Panc1 (cell line): ENCODE measurements at regions not wholly inside any gene's neighbourhood (a gene's known extent, or its start where the extent isn't known, plus 50 kb on each side); places are given as distances from the start of the nearest gene placed in this dataset.

ENCODE experiments used
- ATAC-seq: fragments of 200-7000 bp; cut with Tn5 transposase; 2 replicates; pipeline ENCODE4 v1.9.1; 2020; ENCODE audit warnings: mild to moderate bottlenecking, moderate library complexity
- BruUV-seq: library from RNA; stranded (reverse); fragments of 400-500 nt; replicated peaks from 2 replicates; lab custom pipeline; 2021; lab: Mats Ljungman, UMichigan
- CTCF ChIA-PET: fragments of 300-600 bp; sonication (Branson Sonifier 250); formaldehyde crosslinking; loops from one replicate; lab custom pipeline; 2022; ENCODE audit warnings: antibody characterized with exemption; lab: Charles Lee
- POLR2A ChIA-PET: fragments of 300-600 bp; sonication (Branson Sonifier 250); formaldehyde crosslinking; loops from one replicate; lab custom pipeline; 2022; ENCODE audit warnings: antibody characterized with exemption; lab: Charles Lee
- DNase-seq: peaks from one replicate; pipeline ENCODE4 v3.0.0-alpha.2; 2010; ENCODE audit warnings: low read depth, low spot score
- H3K27ac ChIP-seq: 2 replicates; pipeline ENCODE4 v1.5.1; 2011; ENCODE audit warnings: mild to moderate bottlenecking, low read length, inconsistent platforms
- H3K27me3 ChIP-seq: fragments of 200-500 bp; sonication (Bioruptor generic); 2 replicates; pipeline ENCODE4 v1.6.0; 2014; ENCODE audit warnings: low read length, inconsistent platforms; ENCODE audit not compliant: control insufficient read depth, insufficient read depth
- H3K36me3 ChIP-seq: fragments of 200-500 bp; sonication (Bioruptor generic); 2 replicates; pipeline ENCODE4 v1.5.1; 2014; ENCODE audit warnings: inconsistent platforms, mild to moderate bottlenecking, low read length, moderate library complexity; ENCODE audit not compliant: control insufficient read depth, insufficient read depth
- H3K4me1 ChIP-seq: 2 replicates; pipeline ENCODE4 v1.5.1; 2011; ENCODE audit warnings: inconsistent platforms, mild to moderate bottlenecking, low read length, moderate library complexity; ENCODE audit not compliant: control insufficient read depth, insufficient read depth
- H3K4me3 ChIP-seq, 2 experiments: 2 replicates each; pipeline ENCODE4 v1.5.1; 2011 to 2012; ENCODE audit warnings: low read depth in 2 of 2, low read length in 2 of 2, mild to moderate bottlenecking in 2 of 2, inconsistent platforms in 1 of 2, moderate library complexity in 1 of 2
- H3K9me3 ChIP-seq: fragments of 200-500 bp; sonication (Bioruptor generic); 2 replicates; pipeline ENCODE4 v1.5.1; 2014; ENCODE audit warnings: low read depth, mild to moderate bottlenecking, inconsistent platforms, low read length, moderate library complexity; ENCODE audit not compliant: control insufficient read depth, insufficient read depth
- CTCF ChIP-seq: fragments of 450-650 bp; IDR thresholded peaks from 2 replicates; pipeline ENCODE4 v1.5.1; 2017; ENCODE audit warnings: mild to moderate bottlenecking
- POLR2AphosphoS5 ChIP-seq: IDR thresholded peaks from 2 replicates; pipeline ENCODE4 v1.6.1; 2012; ENCODE audit warnings: mild to moderate bottlenecking, low read depth, low read length, moderate library complexity
- REST ChIP-seq, 2 experiments: IDR thresholded peaks; 2 replicates each; pipeline ENCODE4 v1.6.1; 2011 to 2012; ENCODE audit warnings: low read depth in 2 of 2, control low read depth in 1 of 2, low read length in 1 of 2, mild to moderate bottlenecking in 1 of 2, moderate library complexity in 1 of 2; ENCODE audit not compliant: insufficient read depth in 1 of 2
- SIN3A ChIP-seq: IDR thresholded peaks from 2 replicates; pipeline ENCODE4 v1.6.1; 2012; ENCODE audit warnings: low read depth, mild to moderate bottlenecking, low read length, moderate library complexity, borderline replicate concordance; ENCODE audit not compliant: insufficient read depth
- TCF7L2 ChIP-seq: IDR thresholded peaks from 2 replicates; pipeline ENCODE4 v1.6.1; 2011; ENCODE audit warnings: mild to moderate bottlenecking, low read depth, low read length, inconsistent platforms
- in situ Hi-C: cut with HindIII; loops from 2 replicates; pipeline ENCODE4 v1.10.0; 2016; ENCODE audit warnings: low sequenced_read_pairs, low pct_unique_long_range_greater_than_20kb
- intact Hi-C: fragments of 100-400 bp; cut with micrococcal nuclease; formaldehyde crosslinking; loops from one replicate; pipeline ENCODE4 v1.10.0; 2022; ENCODE audit not compliant: unreplicated experiment

GRCh38 chr12:90174198-90174510 lies 465.5 kb upstream of the ATP2B1 start:
- intact Hi-C loops (no loop called here), in situ Hi-C loops (no loop called here)
- ATAC-seq: no peak
- ChIA-PET POLR2A (no interaction called here), CTCF (no interaction called here)
- Histone ChIP-seq H3K27me3 (no peaks in the 10 kb centered on the region), H3K4me3 (no peak overlapping the region), H3K36me3 (no peaks in the 10 kb centered on the region), H3K4me1 (no peaks in the 10 kb centered on the region), H3K27ac (no peak overlapping the region), H3K9me3 (no peaks in the 10 kb centered on the region)
- TF ChIP-seq REST (IDR thresholded peaks at IDR 0.05; ENCODE audit: insufficient read depth in 1 of 2, low read depth in 2 of 2, low read length in 1 of 2): no peak
- no peak for TF ChIP-seq CTCF
- TF ChIP-seq TCF7L2: no peak
- TF ChIP-seq SIN3A: no peak
- no peak for TF ChIP-seq POLR2AphosphoS5
- no peak for DNase-seq
- BruUV-seq: no TSS peak

- in situ Hi-C loops: no loop called here
- H3K4me1 ChIP-seq: no peaks in the 10 kb centered on the region
- CTCF ChIA-PET: no interaction called here
These were observed 465.0 kb upstream of the ATP2B1 start for GRCh38 chr12:90173499-90174197.

More at GRCh38 chr12:90173499-90174197, 465.0 kb upstream of the ATP2B1 start:
- Histone ChIP-seq H3K27ac (no peak overlapping the region), H3K27me3 (no peaks in the 10 kb centered on the region), H3K4me3 (no peak overlapping the region), H3K36me3 (no peaks in the 10 kb centered on the region), H3K9me3 (no peaks in the 10 kb centered on the region)
- no peak for TF ChIP-seq POLR2AphosphoS5
- TF ChIP-seq REST (IDR thresholded peaks at IDR 0.05; ENCODE audit: insufficient read depth in 1 of 2, low read depth in 2 of 2, low read length in 1 of 2): no peak
- no peak for TF ChIP-seq CTCF
- no peak for TF ChIP-seq SIN3A
- no peak for TF ChIP-seq TCF7L2
- no TSS peak for BruUV-seq
- POLR2A ChIA-PET: no interaction called here
- no peak for DNase-seq
- no peak for ATAC-seq
- intact Hi-C loops: no loop called here
